Right lobe of liver (tissue), 6 donors: ENCODE measurements at regions not wholly inside any gene's neighbourhood (a gene's known extent, or its start where the extent isn't known, plus 50 kb on each side); places are given as distances from the start of the nearest gene placed in this dataset.
"Not testable (repeated sequence)": the region's sequence is repeated elsewhere in the genome, so short reads cannot be mapped to it uniquely, and the experiment has no call there.

Source experiments
- ATAC-seq, 4 donors: fragments of 200-7000 bp; cut with Tn5 transposase; one replicate each; pipeline ENCODE4 v1.9.1; 2020; ENCODE audit warnings: mild to moderate bottlenecking in 4 of 4, moderate library complexity in 4 of 4
- DNase-seq, 3 donors: peaks; one replicate each; pipeline ENCODE4 v3.0.0-alpha.2; 2020
- H3K27ac ChIP-seq, 3 donors: fragments of 200-600 bp; one replicate each; pipeline ENCODE4 v1.8.0; 2022
- H3K27me3 ChIP-seq, 2 donors: fragments of 200-600 bp; one replicate each; pipeline ENCODE4 v1.8.0; 2022
- H3K36me3 ChIP-seq, 4 donors: fragments of 200-600 bp; sonication (generic) in 1 of 4; one replicate each; pipeline versions ENCODE4 v1.5.1 to v1.8.0; 2017 to 2022; ENCODE audit warnings: control low read depth in 1 of 4
- H3K4me1 ChIP-seq, 4 donors: fragments of 200-600 bp; sonication (generic) in 1 of 4; one replicate each; pipeline versions ENCODE4 v1.5.1 to v1.8.0; 2017 to 2022; ENCODE audit warnings: control low read depth in 1 of 4
- H3K4me3 ChIP-seq, 3 donors: fragments of 200-600 bp; one replicate each; pipeline ENCODE4 v1.8.0; 2022
- H3K9me3 ChIP-seq, 4 donors: fragments of 200-600 bp; sonication (generic) in 1 of 4; one replicate each; pipeline versions ENCODE4 v1.5.1 to v1.8.0; 2017 to 2022; ENCODE audit warnings: control low read depth in 1 of 4
- POLR2A ChIP-seq: fragments of 450-650 bp; IDR thresholded peaks from one replicate; pipeline ENCODE4 v1.6.1; 2017; ENCODE audit warnings: antibody characterized with exemption, mild to moderate bottlenecking
- WGBS: methylation state at CpG from one replicate; pipeline ENCODE4 v1.1.6; 2018; ENCODE audit warnings: low coverage, low lambda C conversion rate; ENCODE audit not compliant: insufficient coverage; ENCODE audit errors: missing lambda C conversion rate; 5-methylcytosine and 5-hydroxymethylcytosine counted together
- intact Hi-C, 2 donors: fragments of 100-400 bp; cut with DNase I; formaldehyde crosslinking; loops; one replicate each; pipeline versions ENCODE4 v1.11.2 to v1.14.1; 2022
- TF ChIP-seq, protein P1 (sequence below), 4 donors: fragments of 200-600 bp in 3 of 4; fragments of 450-650 bp in 1 of 4; IDR thresholded peaks; one replicate each; pipeline versions ENCODE4 v1.5.1 to v1.8.0; 2016 to 2022; ENCODE audit warnings: antibody characterized with exemption in 4 of 4, mild to moderate bottlenecking in 2 of 4
- donor health status: DM: no; HTN: yes; CAD: no.
- donor health status: DM: no; HTN: no; CAD: no.
- donor health status: DM: no; HTN: no; CAD: no.
- donor health status: DM: no; HTN: yes; CAD: no.
- donor health status: DM: no; HTN: yes; CAD: no.

DNA sequence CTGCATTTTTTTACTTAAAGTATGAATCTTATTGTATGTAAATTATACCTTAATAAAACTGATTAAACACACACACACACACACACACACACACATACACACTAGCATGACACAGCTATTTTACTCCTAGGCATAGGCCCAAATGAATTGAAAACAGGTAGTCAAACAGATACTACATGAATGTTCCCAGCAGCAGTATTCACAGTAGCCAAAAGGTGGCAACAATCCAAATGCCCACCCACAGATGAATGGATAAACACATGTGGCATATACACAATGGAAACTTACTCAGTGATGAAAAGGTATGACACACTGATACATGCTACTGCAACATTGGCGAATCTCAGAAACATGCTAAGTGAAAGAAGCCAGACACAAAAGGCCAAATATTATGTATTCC lies 223.5 kb downstream of the CYB561 start:
- TF ChIP-seq, protein P1, sequence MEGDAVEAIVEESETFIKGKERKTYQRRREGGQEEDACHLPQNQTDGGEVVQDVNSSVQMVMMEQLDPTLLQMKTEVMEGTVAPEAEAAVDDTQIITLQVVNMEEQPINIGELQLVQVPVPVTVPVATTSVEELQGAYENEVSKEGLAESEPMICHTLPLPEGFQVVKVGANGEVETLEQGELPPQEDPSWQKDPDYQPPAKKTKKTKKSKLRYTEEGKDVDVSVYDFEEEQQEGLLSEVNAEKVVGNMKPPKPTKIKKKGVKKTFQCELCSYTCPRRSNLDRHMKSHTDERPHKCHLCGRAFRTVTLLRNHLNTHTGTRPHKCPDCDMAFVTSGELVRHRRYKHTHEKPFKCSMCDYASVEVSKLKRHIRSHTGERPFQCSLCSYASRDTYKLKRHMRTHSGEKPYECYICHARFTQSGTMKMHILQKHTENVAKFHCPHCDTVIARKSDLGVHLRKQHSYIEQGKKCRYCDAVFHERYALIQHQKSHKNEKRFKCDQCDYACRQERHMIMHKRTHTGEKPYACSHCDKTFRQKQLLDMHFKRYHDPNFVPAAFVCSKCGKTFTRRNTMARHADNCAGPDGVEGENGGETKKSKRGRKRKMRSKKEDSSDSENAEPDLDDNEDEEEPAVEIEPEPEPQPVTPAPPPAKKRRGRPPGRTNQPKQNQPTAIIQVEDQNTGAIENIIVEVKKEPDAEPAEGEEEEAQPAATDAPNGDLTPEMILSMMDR (IDR thresholded peaks at IDR 0.05): no peak
- TF ChIP-seq POLR2A: no peak
- WGBS: 30% methylated on average over 1 of the region's 1 CpG

DNA sequence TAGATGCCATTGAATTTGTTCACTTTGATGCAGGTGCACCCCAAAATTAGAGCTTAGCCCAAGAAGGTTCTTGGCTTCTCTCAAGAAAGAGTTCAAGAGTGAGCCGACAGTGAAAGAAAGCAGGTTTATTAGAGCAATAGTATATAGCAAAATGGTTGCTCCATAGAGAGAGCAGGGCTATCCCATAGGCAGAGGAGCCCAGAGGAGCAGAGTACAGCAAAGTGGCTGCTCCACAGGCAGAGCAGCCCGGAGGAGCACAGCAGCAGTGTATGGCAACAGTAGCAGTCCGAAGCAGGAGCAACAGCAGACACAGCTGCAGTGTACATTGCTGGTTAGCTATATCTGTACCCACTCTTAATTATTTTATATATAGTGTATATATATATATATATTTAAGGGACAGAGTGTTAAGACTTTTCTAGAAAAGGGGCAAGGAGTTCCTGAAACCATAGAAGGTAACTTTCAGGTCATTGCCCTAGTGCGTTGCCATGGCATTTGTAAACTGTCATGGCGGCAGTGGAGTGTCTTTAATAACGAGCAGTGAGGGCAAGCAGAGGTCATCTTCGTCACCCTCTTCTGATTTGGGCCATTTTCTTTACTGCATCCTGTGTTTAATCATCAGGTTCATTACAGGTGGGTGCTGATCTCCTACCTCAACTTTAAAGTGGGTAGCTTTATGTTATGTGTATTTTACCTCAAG lies 222.7 kb downstream of the CYB561 start:
- no peaks in the 10 kb centered on the region for H3K36me3 ChIP-seq
- H3K4me1 ChIP-seq: no peaks in the 10 kb centered on the region
- ATAC-seq (no peak), DNase-seq (no peak)
- no peak overlapping the region for H3K27ac ChIP-seq
- no peak for TF ChIP-seq POLR2A
- TF ChIP-seq, protein P1 (IDR thresholded peaks at IDR 0.05): no peak
- 81% methylated on average over 7 of the region's 7 CpGs for whole genome bisulfite sequencing
- intact Hi-C loops: no loop called here
- no peaks in the 10 kb centered on the region for H3K27me3 ChIP-seq
- no peak overlapping the region for H3K4me3 ChIP-seq
- H3K9me3 ChIP-seq: no peaks in the 10 kb centered on the region

More for the DNA sequence above, 223.5 kb downstream of the CYB561 start:
- Histone ChIP-seq H3K4me1 (no peaks in the 10 kb centered on the region), H3K36me3 (no peaks in the 10 kb centered on the region), H3K4me3 (no peak overlapping the region), H3K27me3 (no peaks in the 10 kb centered on the region), H3K27ac (no peak overlapping the region), H3K9me3 (no peaks in the 10 kb centered on the region)
- ATAC-seq (no peak), DNase-seq (no peak)
- intact Hi-C loops: no loop called here

DNA sequence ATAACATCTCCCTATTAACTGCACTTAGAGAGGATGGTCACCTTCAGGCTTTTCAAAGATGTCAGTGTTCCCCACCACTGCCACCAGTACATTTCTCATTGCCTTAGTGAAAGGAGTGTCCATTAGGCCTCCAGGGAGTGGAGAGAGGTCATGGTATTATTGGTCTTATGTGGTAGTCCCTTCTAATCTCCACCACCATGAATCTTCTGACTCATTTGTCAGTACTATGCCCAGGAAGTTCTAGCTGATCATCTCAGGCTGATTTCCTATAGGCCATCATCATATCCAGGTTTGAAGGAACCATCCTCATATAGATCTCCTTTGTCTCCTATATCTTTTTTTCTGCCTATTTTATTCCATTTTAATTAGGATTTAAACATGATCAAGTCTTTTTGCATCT lies 221.5 kb downstream of the CYB561 start:
- no peak for ATAC-seq
- intact Hi-C loops: no loop called here
- Histone ChIP-seq H3K4me1 (no peaks in the 10 kb centered on the region), H3K4me3 (no peak overlapping the region), H3K27me3 (no peaks in the 10 kb centered on the region), H3K9me3 (no peaks in the 10 kb centered on the region), H3K27ac (no peak overlapping the region), H3K36me3 (no peaks in the 10 kb centered on the region)
- TF ChIP-seq, protein P1 (IDR thresholded peaks at IDR 0.05): no peak
- no peak for TF ChIP-seq POLR2A
- no peak for DNase-seq

DNA sequence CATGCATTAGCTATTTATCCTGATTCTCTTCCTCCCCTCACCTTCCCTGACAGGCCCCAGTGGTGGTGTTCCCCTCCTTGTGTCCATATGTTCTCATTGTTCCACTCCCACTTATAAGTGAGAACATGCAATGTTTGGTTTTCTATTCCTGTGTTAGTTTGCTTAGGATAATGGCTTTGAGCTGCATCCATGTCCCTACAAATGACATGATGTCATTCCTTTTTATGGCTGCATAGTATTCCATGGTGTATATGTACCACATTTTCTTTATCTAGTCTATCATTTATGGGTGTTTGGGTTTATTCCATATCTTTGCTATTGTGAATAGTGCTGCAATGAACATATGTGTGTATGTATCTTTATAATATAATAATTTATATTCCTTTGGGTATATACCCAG lies 219.4 kb downstream of the CYB561 start:
- H3K36me3 ChIP-seq, intact Hi-C loops, H3K9me3 ChIP-seq, ATAC-seq, DNase-seq, H3K27ac ChIP-seq, H3K4me3 ChIP-seq, H3K4me1 ChIP-seq, H3K27me3 ChIP-seq: not testable (repeated sequence)

DNA sequence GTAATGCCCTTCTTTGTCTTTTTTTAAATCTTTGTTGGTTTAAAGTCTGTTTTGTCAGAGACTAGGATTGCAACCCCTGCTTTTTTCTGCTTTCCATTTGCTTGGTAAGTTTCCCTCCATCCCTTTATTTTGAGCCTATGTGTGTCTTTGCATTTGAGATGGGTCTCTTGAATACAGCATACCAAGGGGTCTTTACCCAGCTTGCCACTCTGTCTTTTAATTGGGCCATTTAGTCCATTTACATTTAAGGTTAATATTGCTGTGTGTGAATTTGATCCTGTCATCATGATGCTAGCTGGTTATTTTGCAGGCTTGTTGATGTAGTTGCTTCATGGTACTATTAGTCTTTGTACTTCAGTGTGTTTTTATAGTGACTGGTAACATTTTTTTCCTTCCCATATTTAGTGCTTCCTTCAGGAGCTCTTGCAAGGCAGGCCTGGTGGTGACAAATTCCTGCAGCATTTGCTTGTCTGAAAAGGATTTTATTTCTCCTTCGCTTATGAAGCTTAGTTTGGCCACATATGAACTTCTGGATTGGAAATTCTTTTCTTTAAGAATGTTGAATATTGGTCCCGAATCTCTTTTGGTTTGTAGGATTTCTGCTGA lies 215.0 kb downstream of the CYB561 start:
- H3K4me3 ChIP-seq, H3K27me3 ChIP-seq, ATAC-seq, DNase-seq, H3K9me3 ChIP-seq, H3K36me3 ChIP-seq, H3K4me1 ChIP-seq, intact Hi-C loops, H3K27ac ChIP-seq: not testable (repeated sequence)
- 79% methylated on average over 2 of the region's 2 CpGs for WGBS
